ENCODE measurements at regions not wholly inside any gene's neighbourhood (a gene's known extent, or its start where the extent isn't known, plus 50 kb on each side); places are given as distances from the start of the nearest gene placed in this dataset.

- no peak for TF ChIP-seq EZH2phosphoT487 (IDR thresholded peaks at IDR 0.05; ENCODE audit: borderline replicate concordance, low read length)
- TF ChIP-seq EZH2 (IDR thresholded peaks at IDR 0.05; ENCODE audit: low read length, unreplicated experiment), result no peak
- no peak for TF ChIP-seq CTCF (conservative IDR thresholded peaks at IDR 0.05; ENCODE audit: low read depth, low read length)
Measured at GRCh38 chr17:73960469-73960868, 243.0 kb upstream of the RPL38 start.

Measured in PC-3 (cell line).